PC-9 (cell line): ENCODE measurements at regions not wholly inside any gene's neighbourhood (a gene's known extent, or its start where the extent isn't known, plus 50 kb on each side); places are given as distances from the start of the nearest gene placed in this dataset.

Experiments
- BruUV-seq: library from RNA; stranded (reverse); fragments of 400-500 nt; replicated peaks from 2 replicates; lab custom pipeline; 2021; lab: Mats Ljungman, UMichigan
- CTCF ChIA-PET: fragments of 300-600 bp; sonication (Branson Sonifier 250); formaldehyde crosslinking; loops from one replicate; lab custom pipeline; 2022; ENCODE audit warnings: antibody characterized with exemption; lab: Charles Lee
- POLR2A ChIA-PET: fragments of 300-600 bp; sonication (Branson Sonifier 250); formaldehyde crosslinking; loops from one replicate; lab custom pipeline; 2022; ENCODE audit warnings: antibody characterized with exemption; ENCODE audit not compliant: unreplicated experiment; lab: Charles Lee
- DNase-seq, 2 experiments: peaks; one replicate each; pipeline versions ENCODE4 v3.0.0 to v3.0.0-alpha.2; 2015 to 2022; ENCODE audit warnings: mixed read lengths in 1 of 2
- H2AFZ ChIP-seq: fragments of 200-600 bp; sonication (generic); 2 replicates; pipeline ENCODE4 v1.8.1; 2017; ENCODE audit warnings: antibody characterized with exemption
- H3F3A ChIP-seq: fragments of 200-600 bp; sonication (generic); 2 replicates; pipeline ENCODE4 v1.8.1; 2017; ENCODE audit warnings: antibody characterized with exemption, mild to moderate bottlenecking, low read depth; ENCODE audit not compliant: insufficient read depth
- H3K27ac ChIP-seq: fragments of 200-600 bp; sonication (generic); 2 replicates; pipeline ENCODE4 v1.6.1; 2016; ENCODE audit warnings: mixed run types
- H3K27me3 ChIP-seq: fragments of 200-600 bp; sonication (generic); 2 replicates; pipeline ENCODE4 v1.6.1; 2016; ENCODE audit warnings: low read depth, mixed run types; ENCODE audit not compliant: insufficient read depth
- H3K36me3 ChIP-seq: fragments of 200-600 bp; sonication (generic); 2 replicates; pipeline ENCODE4 v1.6.1; 2016; ENCODE audit warnings: low read depth, mixed run types
- H3K4me1 ChIP-seq: fragments of 200-600 bp; sonication (generic); replicated peaks from 2 replicates; pipeline ENCODE4 v1.6.1; 2016; ENCODE audit warnings: mixed run types; ENCODE audit not compliant: insufficient read depth
- H3K4me2 ChIP-seq: fragments of 200-600 bp; sonication (generic); 2 replicates; pipeline ENCODE4 v1.6.1; 2017; ENCODE audit warnings: mixed run types
- H3K4me3 ChIP-seq: fragments of 200-600 bp; sonication (generic); 2 replicates; pipeline ENCODE4 v1.6.1; 2016; ENCODE audit warnings: mixed run types
- H3K79me2 ChIP-seq: fragments of 200-600 bp; sonication (generic); 2 replicates; pipeline ENCODE4 v1.6.1; 2017; ENCODE audit warnings: low read depth, mixed run types
- H3K9me2 ChIP-seq: fragments of 200-600 bp; sonication (generic); 2 replicates; pipeline ENCODE4 v1.8.1; 2017; ENCODE audit warnings: mild to moderate bottlenecking; ENCODE audit not compliant: insufficient read depth
- H3K9me3 ChIP-seq: fragments of 200-600 bp; sonication (generic); 2 replicates; pipeline ENCODE4 v1.8.1; 2016; ENCODE audit warnings: low read depth; ENCODE audit not compliant: insufficient read depth
- H4K20me1 ChIP-seq: fragments of 200-600 bp; sonication (generic); 2 replicates; pipeline ENCODE4 v1.8.1; 2017; ENCODE audit not compliant: insufficient read depth
- CTCF ChIP-seq: fragments of 200-600 bp; sonication (generic); conservative IDR thresholded peaks from 2 replicates; pipeline ENCODE4 v1.6.1; 2017; ENCODE audit warnings: mixed run types, antibody characterized with exemption, mild to moderate bottlenecking, moderate library complexity
- EZH2 ChIP-seq: fragments of 200-600 bp; sonication (generic); IDR thresholded peaks from 2 replicates; pipeline ENCODE4 v1.8.0; 2017; ENCODE audit warnings: antibody characterized with exemption, low read depth
- intact Hi-C: fragments of 100-400 bp; cut with micrococcal nuclease; formaldehyde crosslinking; loops from one replicate; pipeline ENCODE4 v1.10.0; 2022; ENCODE audit not compliant: unreplicated experiment

GRCh38 chr2:22991844-22992243 lies 393.1 kb upstream of the KLHL29 start:
- Histone ChIP-seq H3K4me2 (no peak overlapping the region), H3K79me2 (no peaks in the 10 kb centered on the region), H3K4me3 (no peak overlapping the region), H3F3A (no peaks in the 10 kb centered on the region), H3K9me3 (no peaks in the 10 kb centered on the region), H3K27me3 (no peaks in the 10 kb centered on the region), H3K27ac (no peak overlapping the region), H4K20me1 (no peaks in the 10 kb centered on the region), H3K36me3 (no peaks in the 10 kb centered on the region), H2AFZ (no peak overlapping the region), H3K9me2 (no peaks in the 10 kb centered on the region), H3K4me1 (no peaks in the 10 kb centered on the region)
- DNase-seq, result no peak
- no peak for TF ChIP-seq EZH2
- TF ChIP-seq CTCF, result no peak
- POLR2A ChIA-PET, result no interaction called here
- CTCF ChIA-PET, result no interaction called here
- intact Hi-C loops, result no loop called here
- no TSS peak for BruUV-seq

DNA sequence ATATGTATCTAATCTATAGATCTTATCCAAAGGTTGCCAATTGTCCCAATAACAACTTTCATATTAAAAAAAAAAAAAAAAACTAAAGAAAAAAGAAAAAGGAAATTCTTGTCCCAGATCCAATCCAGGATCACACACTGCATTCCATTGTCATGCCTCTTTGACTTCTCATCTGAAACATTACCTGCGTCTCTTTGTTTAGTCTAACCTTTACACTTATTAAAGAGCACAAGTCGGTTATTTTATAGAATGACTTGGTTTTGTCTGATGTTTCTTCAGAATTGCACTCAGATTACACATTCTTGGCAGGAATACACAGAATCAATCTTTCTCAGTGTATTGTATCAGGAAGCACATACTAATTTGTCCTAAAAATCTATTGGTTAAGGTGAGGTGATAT lies 392.5 kb upstream of the KLHL29 start:
- Histone ChIP-seq H3F3A (no peaks in the 10 kb centered on the region), H3K4me2 (no peak overlapping the region), H3K4me1 (no peaks in the 10 kb centered on the region), H3K79me2 (no peaks in the 10 kb centered on the region), H3K36me3 (no peaks in the 10 kb centered on the region), H4K20me1 (no peaks in the 10 kb centered on the region), H3K9me3 (no peaks in the 10 kb centered on the region), H3K9me2 (no peaks in the 10 kb centered on the region), H3K27me3 (no peaks in the 10 kb centered on the region), H3K4me3 (no peak overlapping the region), H2AFZ (no peak overlapping the region), H3K27ac (no peak overlapping the region)
- no peak for TF ChIP-seq EZH2
- no peak for TF ChIP-seq CTCF
- CTCF ChIA-PET, result no interaction called here
- POLR2A ChIA-PET, result no interaction called here
- DNase-seq, result no peak
- intact Hi-C loops, result no loop called here
- BruUV-seq, result no TSS peak

DNA sequence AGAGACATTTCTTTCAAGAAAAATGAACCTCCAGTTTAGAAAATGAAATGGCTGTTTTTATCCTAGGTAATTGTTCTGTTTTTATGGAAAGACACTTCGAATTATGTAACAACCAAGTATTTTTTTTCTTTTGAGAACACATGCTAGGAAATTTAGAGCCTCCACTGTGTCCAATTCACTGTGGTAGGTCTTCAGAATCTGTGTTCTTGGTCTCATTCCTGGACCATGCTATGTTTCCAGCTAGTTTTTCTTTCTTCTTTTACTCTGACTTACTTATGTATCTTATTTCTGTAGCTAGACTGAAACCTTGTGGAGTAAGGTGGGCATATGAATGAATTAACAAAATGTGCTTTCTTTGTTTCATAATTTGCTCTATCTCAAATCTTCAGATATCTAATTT lies 391.7 kb upstream of the KLHL29 start:
- intact Hi-C loops, result no loop called here
- H3K36me3 ChIP-seq, result no peaks in the 10 kb centered on the region
- DNase-seq, result no peak
- no peaks in the 10 kb centered on the region for H3K79me2 ChIP-seq
- ChIA-PET POLR2A (no interaction called here), CTCF (no interaction called here)
- no peaks in the 10 kb centered on the region for H3K9me2 ChIP-seq
- H4K20me1 ChIP-seq, result no peaks in the 10 kb centered on the region
- H3K9me3 ChIP-seq, result no peaks in the 10 kb centered on the region
- H2AFZ ChIP-seq, result no peak overlapping the region
- H3K27me3 ChIP-seq, result no peaks in the 10 kb centered on the region
- no peak overlapping the region for H3K27ac ChIP-seq
- H3K4me2 ChIP-seq, result no peak overlapping the region
- no TSS peak for BruUV-seq
- H3K4me1 ChIP-seq, result no peaks in the 10 kb centered on the region
- TF ChIP-seq EZH2 (no peak), CTCF (no peak)
- no peak overlapping the region for H3K4me3 ChIP-seq
- no peaks in the 10 kb centered on the region for H3F3A ChIP-seq
